ENCODE measurements at regions not wholly inside any gene's neighbourhood (a gene's known extent, or its start where the extent isn't known, plus 50 kb on each side); places are given as distances from the start of the nearest gene placed in this dataset.

DNA sequence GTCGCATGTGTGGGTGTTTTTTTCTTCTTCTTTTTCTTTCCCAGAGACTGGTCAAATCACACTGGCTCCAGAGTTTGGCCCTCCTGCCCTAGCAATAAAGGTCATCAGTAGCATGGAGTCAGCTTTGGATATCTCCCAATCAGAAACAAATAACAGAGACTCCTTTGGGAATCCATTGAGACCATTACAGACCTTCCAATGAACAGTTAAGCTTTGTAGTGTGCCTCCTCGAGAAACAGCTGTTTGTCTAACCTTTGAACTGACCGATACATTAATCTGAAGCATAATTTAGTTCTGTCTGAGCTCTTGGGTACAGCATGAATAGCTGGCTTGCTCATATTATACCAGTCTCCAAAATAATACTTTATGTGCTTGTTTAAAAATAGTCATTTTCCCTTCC, 1103.2 kb downstream of the GATA3 start:
- TF ChIP-seq, protein P1, sequence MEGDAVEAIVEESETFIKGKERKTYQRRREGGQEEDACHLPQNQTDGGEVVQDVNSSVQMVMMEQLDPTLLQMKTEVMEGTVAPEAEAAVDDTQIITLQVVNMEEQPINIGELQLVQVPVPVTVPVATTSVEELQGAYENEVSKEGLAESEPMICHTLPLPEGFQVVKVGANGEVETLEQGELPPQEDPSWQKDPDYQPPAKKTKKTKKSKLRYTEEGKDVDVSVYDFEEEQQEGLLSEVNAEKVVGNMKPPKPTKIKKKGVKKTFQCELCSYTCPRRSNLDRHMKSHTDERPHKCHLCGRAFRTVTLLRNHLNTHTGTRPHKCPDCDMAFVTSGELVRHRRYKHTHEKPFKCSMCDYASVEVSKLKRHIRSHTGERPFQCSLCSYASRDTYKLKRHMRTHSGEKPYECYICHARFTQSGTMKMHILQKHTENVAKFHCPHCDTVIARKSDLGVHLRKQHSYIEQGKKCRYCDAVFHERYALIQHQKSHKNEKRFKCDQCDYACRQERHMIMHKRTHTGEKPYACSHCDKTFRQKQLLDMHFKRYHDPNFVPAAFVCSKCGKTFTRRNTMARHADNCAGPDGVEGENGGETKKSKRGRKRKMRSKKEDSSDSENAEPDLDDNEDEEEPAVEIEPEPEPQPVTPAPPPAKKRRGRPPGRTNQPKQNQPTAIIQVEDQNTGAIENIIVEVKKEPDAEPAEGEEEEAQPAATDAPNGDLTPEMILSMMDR (IDR thresholded peaks at IDR 0.05), result no peak
- TF ChIP-seq POLR2A (IDR thresholded peaks at IDR 0.05), result no peak
- no peak for TF ChIP-seq POLR2AphosphoS5 (IDR thresholded peaks at IDR 0.05)
